Liver (tissue), 8 donors: ENCODE measurements at regions not wholly inside any gene's neighbourhood (a gene's known extent, or its start where the extent isn't known, plus 50 kb on each side); places are given as distances from the start of the nearest gene placed in this dataset.

ENCODE experiments used
- DNase-seq: peaks from one replicate; pipeline ENCODE4 v3.0.0-alpha.2; 2017; ENCODE audit warnings: low spot score
- H3K27ac ChIP-seq, 2 donors: one replicate each; pipeline ENCODE4 v1.7.0; 2013; ENCODE audit warnings: inconsistent platforms in 2 of 2, low read length in 2 of 2, control low read depth in 1 of 2, low read depth in 1 of 2, mild to moderate bottlenecking in 1 of 2
- H3K27me3 ChIP-seq, 4 donors: one replicate each; pipeline versions ENCODE4 v1.6.1 to v1.7.0; 2013; ENCODE audit warnings: low read length in 3 of 4, inconsistent platforms in 1 of 4, mild to moderate bottlenecking in 1 of 4, moderate library complexity in 1 of 4; ENCODE audit not compliant: control insufficient read depth in 4 of 4, insufficient read depth in 4 of 4
- H3K36me3 ChIP-seq, 4 donors: one replicate each; pipeline versions ENCODE4 v1.6.1 to v1.7.0; 2013; ENCODE audit warnings: low read length in 3 of 4, mild to moderate bottlenecking in 3 of 4, low read depth in 1 of 4, moderate library complexity in 1 of 4; ENCODE audit not compliant: control insufficient read depth in 4 of 4, insufficient read depth in 3 of 4
- H3K4me1 ChIP-seq, 4 donors: one replicate each; pipeline versions ENCODE4 v1.6.1 to v1.7.0; 2013; ENCODE audit warnings: low read length in 3 of 4, mild to moderate bottlenecking in 3 of 4, moderate library complexity in 1 of 4; ENCODE audit not compliant: control insufficient read depth in 4 of 4, insufficient read depth in 4 of 4
- H3K4me3 ChIP-seq, 3 donors: one replicate each; pipeline versions ENCODE4 v1.6.1 to v1.7.0; 2013; ENCODE audit warnings: low read length in 3 of 3, control low read depth in 1 of 3, low read depth in 1 of 3, mild to moderate bottlenecking in 1 of 3
- H3K9ac ChIP-seq, 2 donors: one replicate each; pipeline ENCODE4 v1.7.0; 2013; ENCODE audit warnings: low read length in 2 of 2, mild to moderate bottlenecking in 2 of 2, moderate library complexity in 2 of 2, control low read depth in 1 of 2, low read depth in 1 of 2
- H3K9me3 ChIP-seq, 4 donors: one replicate each; pipeline versions ENCODE4 v1.6.1 to v1.7.0; 2013; ENCODE audit warnings: low read length in 3 of 4; ENCODE audit not compliant: control insufficient read depth in 4 of 4
- ATF3 ChIP-seq: IDR thresholded peaks from 2 replicates; pipeline ENCODE4 v1.6.1; 2016; ENCODE audit warnings: antibody characterized with exemption
- EGR1 ChIP-seq, 2 donors: IDR thresholded peaks; 2 replicates each; pipeline ENCODE4 v1.6.1; 2016 to 2018; ENCODE audit warnings: antibody characterized with exemption in 2 of 2, low read depth in 2 of 2
- FOXA1 ChIP-seq: IDR thresholded peaks from 2 replicates; pipeline ENCODE4 v1.6.1; 2016; ENCODE audit warnings: antibody characterized with exemption
- FOXA2 ChIP-seq: IDR thresholded peaks from 2 replicates; pipeline ENCODE4 v1.6.1; 2016; ENCODE audit warnings: antibody characterized with exemption
- GABPA ChIP-seq, 2 donors: IDR thresholded peaks in 1 of 2; conservative IDR thresholded peaks in 1 of 2; 2 replicates each; pipeline ENCODE4 v1.6.1; 2016; ENCODE audit warnings: antibody characterized with exemption in 2 of 2, mild to moderate bottlenecking in 1 of 2, moderate library complexity in 1 of 2
- HNF4A ChIP-seq, 2 donors: conservative IDR thresholded peaks; 2 replicates each; pipeline ENCODE4 v1.6.1; 2016; ENCODE audit warnings: antibody characterized with exemption in 2 of 2, mild to moderate bottlenecking in 2 of 2
- HNF4G ChIP-seq: IDR thresholded peaks from 2 replicates; pipeline ENCODE4 v1.6.1; 2016; ENCODE audit warnings: antibody characterized with exemption
- MAX ChIP-seq: IDR thresholded peaks from 2 replicates; pipeline ENCODE4 v1.6.1; 2016; ENCODE audit warnings: antibody characterized with exemption
- NR2F2 ChIP-seq: IDR thresholded peaks from 2 replicates; pipeline ENCODE4 v1.6.1; 2016; ENCODE audit warnings: antibody characterized with exemption
- RXRA ChIP-seq, 2 donors: IDR thresholded peaks; 2 replicates each; pipeline ENCODE4 v1.6.1; 2017 to 2018; ENCODE audit warnings: antibody characterized with exemption in 2 of 2, mild to moderate bottlenecking in 1 of 2
- SP1 ChIP-seq: IDR thresholded peaks from 2 replicates; pipeline ENCODE4 v1.6.1; 2018; ENCODE audit warnings: antibody characterized with exemption, mild to moderate bottlenecking
- TAF1 ChIP-seq: conservative IDR thresholded peaks from 2 replicates; pipeline ENCODE4 v1.6.1; 2016; ENCODE audit warnings: antibody characterized with exemption, mild to moderate bottlenecking
- WGBS: extraction: QIAGEN DNeasy Blood & Tissue Kit; methylation state at CpG from one replicate; pipeline ENCODE4 v1.1.7; 2013; 5-methylcytosine and 5-hydroxymethylcytosine counted together
- TF ChIP-seq, protein P1 (sequence below): fragments of 150-350 bp; IDR thresholded peaks from 2 replicates; pipeline ENCODE4 v1.5.1; 2017; ENCODE audit warnings: improper control_type of control experiment, low read depth, low read length; ENCODE audit not compliant: missing input control
- TF ChIP-seq, protein P2 (sequence below): IDR thresholded peaks from 2 replicates; pipeline ENCODE4 v1.6.1; 2016; ENCODE audit warnings: antibody characterized with exemption, mild to moderate bottlenecking
- TF ChIP-seq, protein P3 (sequence below): IDR thresholded peaks from 2 replicates; pipeline ENCODE4 v1.6.1; 2016; ENCODE audit warnings: antibody characterized with exemption
- donor health status: healthy.
- donor health status: healthy.
- donor health status: healthy.
- donor health status: healthy.
- donor health status: healthy.

GRCh38 chr14:98456231-98456630 lies 815.8 kb downstream of the BCL11B start:
- Histone ChIP-seq H3K27ac (no peak overlapping the region), H3K36me3 (no peaks in the 10 kb centered on the region), H3K9me3 (no peaks in the 10 kb centered on the region), H3K9ac (no peak overlapping the region), H3K27me3 (no peaks in the 10 kb centered on the region), H3K4me1 (no peaks in the 10 kb centered on the region), H3K4me3 (no peak overlapping the region)
- 78% methylated on average over 6 of the region's 6 CpGs for WGBS
- DNase-seq, result no peak
- TF ChIP-seq, protein P1, sequence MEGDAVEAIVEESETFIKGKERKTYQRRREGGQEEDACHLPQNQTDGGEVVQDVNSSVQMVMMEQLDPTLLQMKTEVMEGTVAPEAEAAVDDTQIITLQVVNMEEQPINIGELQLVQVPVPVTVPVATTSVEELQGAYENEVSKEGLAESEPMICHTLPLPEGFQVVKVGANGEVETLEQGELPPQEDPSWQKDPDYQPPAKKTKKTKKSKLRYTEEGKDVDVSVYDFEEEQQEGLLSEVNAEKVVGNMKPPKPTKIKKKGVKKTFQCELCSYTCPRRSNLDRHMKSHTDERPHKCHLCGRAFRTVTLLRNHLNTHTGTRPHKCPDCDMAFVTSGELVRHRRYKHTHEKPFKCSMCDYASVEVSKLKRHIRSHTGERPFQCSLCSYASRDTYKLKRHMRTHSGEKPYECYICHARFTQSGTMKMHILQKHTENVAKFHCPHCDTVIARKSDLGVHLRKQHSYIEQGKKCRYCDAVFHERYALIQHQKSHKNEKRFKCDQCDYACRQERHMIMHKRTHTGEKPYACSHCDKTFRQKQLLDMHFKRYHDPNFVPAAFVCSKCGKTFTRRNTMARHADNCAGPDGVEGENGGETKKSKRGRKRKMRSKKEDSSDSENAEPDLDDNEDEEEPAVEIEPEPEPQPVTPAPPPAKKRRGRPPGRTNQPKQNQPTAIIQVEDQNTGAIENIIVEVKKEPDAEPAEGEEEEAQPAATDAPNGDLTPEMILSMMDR, result no peak
- TF ChIP-seq, protein P2, sequence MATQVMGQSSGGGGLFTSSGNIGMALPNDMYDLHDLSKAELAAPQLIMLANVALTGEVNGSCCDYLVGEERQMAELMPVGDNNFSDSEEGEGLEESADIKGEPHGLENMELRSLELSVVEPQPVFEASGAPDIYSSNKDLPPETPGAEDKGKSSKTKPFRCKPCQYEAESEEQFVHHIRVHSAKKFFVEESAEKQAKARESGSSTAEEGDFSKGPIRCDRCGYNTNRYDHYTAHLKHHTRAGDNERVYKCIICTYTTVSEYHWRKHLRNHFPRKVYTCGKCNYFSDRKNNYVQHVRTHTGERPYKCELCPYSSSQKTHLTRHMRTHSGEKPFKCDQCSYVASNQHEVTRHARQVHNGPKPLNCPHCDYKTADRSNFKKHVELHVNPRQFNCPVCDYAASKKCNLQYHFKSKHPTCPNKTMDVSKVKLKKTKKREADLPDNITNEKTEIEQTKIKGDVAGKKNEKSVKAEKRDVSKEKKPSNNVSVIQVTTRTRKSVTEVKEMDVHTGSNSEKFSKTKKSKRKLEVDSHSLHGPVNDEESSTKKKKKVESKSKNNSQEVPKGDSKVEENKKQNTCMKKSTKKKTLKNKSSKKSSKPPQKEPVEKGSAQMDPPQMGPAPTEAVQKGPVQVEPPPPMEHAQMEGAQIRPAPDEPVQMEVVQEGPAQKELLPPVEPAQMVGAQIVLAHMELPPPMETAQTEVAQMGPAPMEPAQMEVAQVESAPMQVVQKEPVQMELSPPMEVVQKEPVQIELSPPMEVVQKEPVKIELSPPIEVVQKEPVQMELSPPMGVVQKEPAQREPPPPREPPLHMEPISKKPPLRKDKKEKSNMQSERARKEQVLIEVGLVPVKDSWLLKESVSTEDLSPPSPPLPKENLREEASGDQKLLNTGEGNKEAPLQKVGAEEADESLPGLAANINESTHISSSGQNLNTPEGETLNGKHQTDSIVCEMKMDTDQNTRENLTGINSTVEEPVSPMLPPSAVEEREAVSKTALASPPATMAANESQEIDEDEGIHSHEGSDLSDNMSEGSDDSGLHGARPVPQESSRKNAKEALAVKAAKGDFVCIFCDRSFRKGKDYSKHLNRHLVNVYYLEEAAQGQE, result no peak
- TF ChIP-seq SP1 (no peak), MAX (no peak), FOXA2 (no peak), FOXA1 (no peak), NR2F2 (no peak)
- TF ChIP-seq, protein P3, sequence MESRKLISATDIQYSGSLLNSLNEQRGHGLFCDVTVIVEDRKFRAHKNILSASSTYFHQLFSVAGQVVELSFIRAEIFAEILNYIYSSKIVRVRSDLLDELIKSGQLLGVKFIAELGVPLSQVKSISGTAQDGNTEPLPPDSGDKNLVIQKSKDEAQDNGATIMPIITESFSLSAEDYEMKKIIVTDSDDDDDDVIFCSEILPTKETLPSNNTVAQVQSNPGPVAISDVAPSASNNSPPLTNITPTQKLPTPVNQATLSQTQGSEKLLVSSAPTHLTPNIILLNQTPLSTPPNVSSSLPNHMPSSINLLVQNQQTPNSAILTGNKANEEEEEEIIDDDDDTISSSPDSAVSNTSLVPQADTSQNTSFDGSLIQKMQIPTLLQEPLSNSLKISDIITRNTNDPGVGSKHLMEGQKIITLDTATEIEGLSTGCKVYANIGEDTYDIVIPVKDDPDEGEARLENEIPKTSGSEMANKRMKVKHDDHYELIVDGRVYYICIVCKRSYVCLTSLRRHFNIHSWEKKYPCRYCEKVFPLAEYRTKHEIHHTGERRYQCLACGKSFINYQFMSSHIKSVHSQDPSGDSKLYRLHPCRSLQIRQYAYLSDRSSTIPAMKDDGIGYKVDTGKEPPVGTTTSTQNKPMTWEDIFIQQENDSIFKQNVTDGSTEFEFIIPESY, result no peak

GRCh38 chr14:98458702-98459101 lies 813.3 kb downstream of the BCL11B start:
- no peak overlapping the region for H3K4me3 ChIP-seq
- no peaks in the 10 kb centered on the region for H3K9me3 ChIP-seq
- DNase-seq, result no peak
- no peak overlapping the region for H3K27ac ChIP-seq
- H3K36me3 ChIP-seq, result no peaks in the 10 kb centered on the region
- no peak overlapping the region for H3K9ac ChIP-seq
- no peaks in the 10 kb centered on the region for H3K4me1 ChIP-seq
- TF ChIP-seq EGR1 (IDR thresholded peaks at IDR 0.05; ENCODE audit: low read depth in 2 of 2), result no peak
- no peak for TF ChIP-seq TAF1
- no peak for TF ChIP-seq FOXA1
- TF ChIP-seq GABPA (IDR thresholded peaks at IDR 0.05 in 1 of 2, conservative IDR thresholded peaks at IDR 0.05 in 1 of 2), result no peak
- TF ChIP-seq HNF4A (conservative IDR thresholded peaks at IDR 0.05), result no peak
- TF ChIP-seq RXRA (IDR thresholded peaks at IDR 0.05), result no peak
- TF ChIP-seq HNF4G, result no peak
- TF ChIP-seq, protein P2, result no peak
- TF ChIP-seq, protein P1, result no peak
- TF ChIP-seq FOXA2, result no peak
- TF ChIP-seq ATF3, result no peak
- TF ChIP-seq, protein P3, result no peak
- TF ChIP-seq MAX, result no peak
- no peaks in the 10 kb centered on the region for H3K27me3 ChIP-seq
